ENCODE measurements at regions not wholly inside any gene's neighbourhood (a gene's known extent, or its start where the extent isn't known, plus 50 kb on each side); places are given as distances from the start of the nearest gene placed in this dataset.
"Not testable (repeated sequence)": the region's sequence is repeated elsewhere in the genome, so short reads cannot be mapped to it uniquely, and the experiment has no call there.

DNA sequence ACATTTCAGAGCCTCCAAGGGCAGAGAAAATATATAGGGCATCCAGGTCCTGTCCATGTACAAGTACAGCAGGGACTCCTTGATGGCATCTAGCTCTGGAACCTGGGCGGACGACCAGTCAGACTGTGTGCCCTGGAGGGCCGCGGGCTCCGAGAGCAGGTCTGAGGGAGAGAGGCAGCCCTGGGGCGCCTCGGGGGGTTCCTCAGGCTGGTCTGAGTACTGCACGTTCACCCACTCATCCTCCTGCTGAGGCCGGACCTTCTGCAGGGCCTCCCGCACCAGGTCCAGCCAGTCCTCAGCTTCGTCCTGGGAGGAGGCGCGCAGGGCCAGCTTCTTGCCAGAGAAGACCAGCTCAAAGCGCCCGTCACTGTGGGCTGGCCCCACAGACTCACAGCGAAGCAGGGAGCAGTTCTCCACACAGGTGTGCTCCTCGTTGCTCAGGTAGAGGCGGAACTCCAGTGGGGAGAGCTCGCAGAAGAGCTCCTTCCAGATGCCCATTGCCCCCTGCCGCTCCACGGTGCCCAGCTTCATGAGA, 118.8 kb downstream of the LRRC37A3 start:
- TF ChIP-seq, protein P1, sequence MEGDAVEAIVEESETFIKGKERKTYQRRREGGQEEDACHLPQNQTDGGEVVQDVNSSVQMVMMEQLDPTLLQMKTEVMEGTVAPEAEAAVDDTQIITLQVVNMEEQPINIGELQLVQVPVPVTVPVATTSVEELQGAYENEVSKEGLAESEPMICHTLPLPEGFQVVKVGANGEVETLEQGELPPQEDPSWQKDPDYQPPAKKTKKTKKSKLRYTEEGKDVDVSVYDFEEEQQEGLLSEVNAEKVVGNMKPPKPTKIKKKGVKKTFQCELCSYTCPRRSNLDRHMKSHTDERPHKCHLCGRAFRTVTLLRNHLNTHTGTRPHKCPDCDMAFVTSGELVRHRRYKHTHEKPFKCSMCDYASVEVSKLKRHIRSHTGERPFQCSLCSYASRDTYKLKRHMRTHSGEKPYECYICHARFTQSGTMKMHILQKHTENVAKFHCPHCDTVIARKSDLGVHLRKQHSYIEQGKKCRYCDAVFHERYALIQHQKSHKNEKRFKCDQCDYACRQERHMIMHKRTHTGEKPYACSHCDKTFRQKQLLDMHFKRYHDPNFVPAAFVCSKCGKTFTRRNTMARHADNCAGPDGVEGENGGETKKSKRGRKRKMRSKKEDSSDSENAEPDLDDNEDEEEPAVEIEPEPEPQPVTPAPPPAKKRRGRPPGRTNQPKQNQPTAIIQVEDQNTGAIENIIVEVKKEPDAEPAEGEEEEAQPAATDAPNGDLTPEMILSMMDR (conservative IDR thresholded peaks at IDR 0.05; ENCODE audit: low read length): not testable (repeated sequence)
- not testable (repeated sequence) for TF ChIP-seq EZH2phosphoT487 (IDR thresholded peaks at IDR 0.05; ENCODE audit: borderline replicate concordance)

All from Loucy (cell line).